DMS53 (cell line): ENCODE measurements at regions not wholly inside any gene's neighbourhood (a gene's known extent, or its start where the extent isn't known, plus 50 kb on each side); places are given as distances from the start of the nearest gene placed in this dataset.

ENCODE experiments used
- DNase-seq: peaks from one replicate; lab custom pipeline; 2025; lab: John Stamatoyannopoulos, UW

- DNase-seq: no peak
Measured at GRCh38 chr5:57559110-57559635, 76.6 kb upstream of the ACTBL2 start.

- no peak for DNase-seq
Measured at GRCh38 chr5:57552033-57552432, 69.4 kb upstream of the ACTBL2 start.

- no peak for DNase-seq
Measured at GRCh38 chr5:57551251-57551650, 68.6 kb upstream of the ACTBL2 start.

- no peak for DNase-seq
Measured at GRCh38 chr5:57550132-57550531, 67.5 kb upstream of the ACTBL2 start.

- no peak for DNase-seq
Measured at GRCh38 chr5:57549566-57549965, 67.0 kb upstream of the ACTBL2 start.

GRCh38 chr5:57540823-57541222, 58.2 kb upstream of the ACTBL2 start:
- no peak for DNase-seq

GRCh38 chr5:57539281-57539701, 56.7 kb upstream of the ACTBL2 start:
- DNase-seq: no peak

- DNase-seq: no peak
Measured at GRCh38 chr5:57538341-57538955, 55.8 kb upstream of the ACTBL2 start.

GRCh38 chr5:57537811-57538210, 55.2 kb upstream of the ACTBL2 start:
- no peak for DNase-seq

- DNase-seq: no peak
Measured at GRCh38 chr5:57532513-57533497, 50.2 kb upstream of the ACTBL2 start.
